CD4-positive, CD25-positive, alpha-beta regulatory T cell (primary cell): ENCODE measurements at regions not wholly inside any gene's neighbourhood (a gene's known extent, or its start where the extent isn't known, plus 50 kb on each side); places are given as distances from the start of the nearest gene placed in this dataset.

ENCODE experiments used
- ATAC-seq, 2 donors: fragments of 150-1000 bp; cut with Tn5 transposase; one replicate each; pipeline ENCODE4 v1.10.0; 2021; ENCODE audit warnings: low read depth in 2 of 2, moderate number of reproducible peaks in 2 of 2, moderate library complexity in 1 of 2
- DNase-seq, 3 donors: peaks; one replicate each; pipeline versions ENCODE4 v3.0.0 to v3.0.0-alpha.2; 2012 to 2022; ENCODE audit warnings: mixed read lengths in 1 of 3
- H3K27ac ChIP-seq: one replicate; pipeline ENCODE4 v1.7.0; 2013; ENCODE audit warnings: mild to moderate bottlenecking, low read length; ENCODE audit not compliant: insufficient read depth, poor library complexity, severe bottlenecking
- H3K27me3 ChIP-seq: one replicate; pipeline ENCODE4 v1.7.0; 2013; ENCODE audit warnings: low read length; ENCODE audit not compliant: control insufficient read depth, insufficient read depth
- H3K36me3 ChIP-seq: one replicate; pipeline ENCODE4 v1.7.0; 2013; ENCODE audit warnings: mild to moderate bottlenecking, low read length, moderate library complexity; ENCODE audit not compliant: control insufficient read depth, insufficient read depth
- H3K4me1 ChIP-seq: 2 replicates; pipeline ENCODE4 v1.7.0; 2013; ENCODE audit warnings: mild to moderate bottlenecking, low read length; ENCODE audit not compliant: insufficient read depth, control insufficient read depth, poor library complexity, severe bottlenecking
- H3K4me3 ChIP-seq: one replicate; pipeline ENCODE4 v1.7.0; 2013; ENCODE audit warnings: low read depth, mild to moderate bottlenecking, low read length, moderate library complexity
- H3K9me3 ChIP-seq, 2 experiments: 1 replicate in 1 of 2; 2 replicates in 1 of 2; pipeline ENCODE4 v1.7.0; 2013; ENCODE audit warnings: low read length in 2 of 2, mild to moderate bottlenecking in 1 of 2, moderate library complexity in 1 of 2; ENCODE audit not compliant: control insufficient read depth in 2 of 2
- H3K27ac Mint-ChIP-seq, 3 donors: one replicate each; pipeline ENCODE4 v1.8.0; 2020 to 2022; ENCODE audit warnings: mild to moderate bottlenecking in 3 of 3, mixed read lengths in 3 of 3, moderate library complexity in 2 of 3
- H3K27me3 Mint-ChIP-seq: one replicate; pipeline ENCODE4 v1.8.0; 2022; ENCODE audit warnings: mild to moderate bottlenecking, mixed read lengths
- H3K36me3 Mint-ChIP-seq: one replicate; pipeline ENCODE4 v1.8.0; 2020; ENCODE audit warnings: mixed read lengths
- H3K4me1 Mint-ChIP-seq, 4 donors: one replicate each; pipeline ENCODE4 v1.8.0; 2020 to 2022; ENCODE audit warnings: mixed read lengths in 4 of 4, mild to moderate bottlenecking in 1 of 4
- H3K4me3 Mint-ChIP-seq, 4 donors: one replicate each; pipeline ENCODE4 v1.8.0; 2020 to 2022; ENCODE audit warnings: mild to moderate bottlenecking in 4 of 4, mixed read lengths in 4 of 4, moderate library complexity in 3 of 4
- H3K9me3 Mint-ChIP-seq, 7 donors: one replicate each; pipeline ENCODE4 v1.8.0; 2020 to 2022; ENCODE audit warnings: mixed read lengths in 7 of 7, mild to moderate bottlenecking in 3 of 7, moderate library complexity in 2 of 7

- Histone ChIP-seq H3K27ac (no peak overlapping the region), H3K4me3 (no peak overlapping the region), H3K36me3 (no peaks in the 10 kb centered on the region), H3K9me3 (peaks cover 0 to 2% of the 10 kb centered on the region in 2 experiments), H3K27me3 (no peaks in the 10 kb centered on the region), H3K4me1 (no peaks in the 10 kb centered on the region)
- no peak for DNase-seq
- no peak overlapping the region for H3K27ac Mint-ChIP-seq
- no peaks in the 10 kb centered on the region for H3K4me1 Mint-ChIP-seq
- peak overlapping the region in 1 of 4 donors; percentile 6 for H3K4me3 Mint-ChIP-seq
- H3K27me3 Mint-ChIP-seq, result no peaks in the 10 kb centered on the region
- no peak for ATAC-seq
- H3K36me3 Mint-ChIP-seq, result no peaks in the 10 kb centered on the region
- H3K9me3 Mint-ChIP-seq, result peaks cover 0 to 1% (median 0%) of the 10 kb centered on the region in 7 donors
Observed at GRCh38 chr2:237193436-237193835, 107.7 kb downstream of the COPS8 start.

- Histone ChIP-seq H3K27ac (no peak overlapping the region), H3K27me3 (no peaks in the 10 kb centered on the region), H3K4me3 (no peak overlapping the region), H3K9me3 (peaks cover 0 to 2% of the 10 kb centered on the region in 2 experiments), H3K36me3 (no peaks in the 10 kb centered on the region), H3K4me1 (no peaks in the 10 kb centered on the region)
- ATAC-seq, result no peak
- no peak overlapping the region for H3K27ac Mint-ChIP-seq
- no peak overlapping the region for H3K4me3 Mint-ChIP-seq
- H3K4me1 Mint-ChIP-seq, result no peaks in the 10 kb centered on the region
- no peaks in the 10 kb centered on the region for H3K36me3 Mint-ChIP-seq
- peaks cover 0 to 1% (median 0%) of the 10 kb centered on the region in 7 donors for H3K9me3 Mint-ChIP-seq
- peaks cover 3% of the 10 kb centered on the region for H3K27me3 Mint-ChIP-seq
- no peak for DNase-seq
Observed at GRCh38 chr2:237194081-237194480, 108.4 kb downstream of the COPS8 start.

- H3K4me3 ChIP-seq, result no peak overlapping the region
- Mint-ChIP-seq H3K27ac (no peak overlapping the region), H3K9me3 (peaks cover 0 to 1% (median 0%) of the 10 kb centered on the region in 7 donors), H3K4me1 (no peaks in the 10 kb centered on the region), H3K27me3 (peaks cover 4% of the 10 kb centered on the region), H3K36me3 (no peaks in the 10 kb centered on the region), H3K4me3 (no peak overlapping the region)
- H3K4me1 ChIP-seq, result no peaks in the 10 kb centered on the region
- ATAC-seq, result no peak
- H3K27ac ChIP-seq, result no peak overlapping the region
- no peak for DNase-seq
- H3K36me3 ChIP-seq, result no peaks in the 10 kb centered on the region
- no peaks in the 10 kb centered on the region for H3K9me3 ChIP-seq
- no peaks in the 10 kb centered on the region for H3K27me3 ChIP-seq
Observed at GRCh38 chr2:237194906-237195305, 109.2 kb downstream of the COPS8 start.

GRCh38 chr2:237195396-237196120, 109.9 kb downstream of the COPS8 start:
- H3K27me3 ChIP-seq, result no peaks in the 10 kb centered on the region
- no peaks in the 10 kb centered on the region for H3K9me3 ChIP-seq
- Mint-ChIP-seq H3K4me1 (no peaks in the 10 kb centered on the region), H3K4me3 (no peak overlapping the region), H3K27ac (no peak overlapping the region), H3K9me3 (peaks cover 0 to 1% (median 0%) of the 10 kb centered on the region in 7 donors), H3K27me3 (peaks cover 4% of the 10 kb centered on the region), H3K36me3 (no peaks in the 10 kb centered on the region)
- H3K4me1 ChIP-seq, result no peaks in the 10 kb centered on the region
- no peak overlapping the region for H3K27ac ChIP-seq
- no peaks in the 10 kb centered on the region for H3K36me3 ChIP-seq
- DNase-seq, result no peak
- no peak for ATAC-seq
- no peak overlapping the region for H3K4me3 ChIP-seq

GRCh38 chr2:237196409-237196808, 110.7 kb downstream of the COPS8 start:
- no peak overlapping the region for H3K4me3 Mint-ChIP-seq
- DNase-seq (no peak), ATAC-seq (no peak)
- no peaks in the 10 kb centered on the region for H3K9me3 ChIP-seq
- no peaks in the 10 kb centered on the region for H3K27me3 ChIP-seq
- H3K27me3 Mint-ChIP-seq, result peaks cover 4% of the 10 kb centered on the region
- no peak overlapping the region for H3K27ac Mint-ChIP-seq
- no peak overlapping the region for H3K4me3 ChIP-seq
- H3K27ac ChIP-seq, result no peak overlapping the region
- no peaks in the 10 kb centered on the region for H3K4me1 ChIP-seq
- H3K36me3 ChIP-seq, result no peaks in the 10 kb centered on the region
- H3K9me3 Mint-ChIP-seq, result peaks cover 0 to 1% (median 0%) of the 10 kb centered on the region in 7 donors
- H3K4me1 Mint-ChIP-seq, result no peaks in the 10 kb centered on the region
- H3K36me3 Mint-ChIP-seq, result no peaks in the 10 kb centered on the region

GRCh38 chr2:237196866-237197618, 111.4 kb downstream of the COPS8 start:
- ATAC-seq (no peak), DNase-seq (no peak)
- H3K27ac Mint-ChIP-seq, result no peak overlapping the region
- peaks cover 0 to 1% (median 0%) of the 10 kb centered on the region in 7 donors for H3K9me3 Mint-ChIP-seq
- Histone ChIP-seq H3K9me3 (no peaks in the 10 kb centered on the region), H3K4me1 (no peaks in the 10 kb centered on the region), H3K36me3 (no peaks in the 10 kb centered on the region), H3K4me3 (no peak overlapping the region), H3K27ac (no peak overlapping the region), H3K27me3 (no peaks in the 10 kb centered on the region)
- H3K36me3 Mint-ChIP-seq, result no peaks in the 10 kb centered on the region
- H3K4me3 Mint-ChIP-seq, result no peak overlapping the region
- no peaks in the 10 kb centered on the region for H3K4me1 Mint-ChIP-seq
- peaks cover 4% of the 10 kb centered on the region for H3K27me3 Mint-ChIP-seq

GRCh38 chr2:237198164-237198855, 112.6 kb downstream of the COPS8 start:
- Histone ChIP-seq H3K36me3 (no peaks in the 10 kb centered on the region), H3K9me3 (no peaks in the 10 kb centered on the region), H3K27me3 (no peaks in the 10 kb centered on the region), H3K27ac (no peak overlapping the region), H3K4me3 (no peak overlapping the region), H3K4me1 (no peaks in the 10 kb centered on the region)
- Mint-ChIP-seq H3K27me3 (peaks cover 4% of the 10 kb centered on the region), H3K27ac (no peak overlapping the region), H3K9me3 (no peaks in the 10 kb centered on the region), H3K4me3 (no peak overlapping the region), H3K36me3 (no peaks in the 10 kb centered on the region), H3K4me1 (no peaks in the 10 kb centered on the region)
- DNase-seq (no peak), ATAC-seq (no peak)
